ENCODE measurements at regions not wholly inside any gene's neighbourhood (a gene's known extent, or its start where the extent isn't known, plus 50 kb on each side); places are given as distances from the start of the nearest gene placed in this dataset.
A peak's percentile ranks its signal among the peaks of the same experiment; 100 is the strongest.

DNA sequence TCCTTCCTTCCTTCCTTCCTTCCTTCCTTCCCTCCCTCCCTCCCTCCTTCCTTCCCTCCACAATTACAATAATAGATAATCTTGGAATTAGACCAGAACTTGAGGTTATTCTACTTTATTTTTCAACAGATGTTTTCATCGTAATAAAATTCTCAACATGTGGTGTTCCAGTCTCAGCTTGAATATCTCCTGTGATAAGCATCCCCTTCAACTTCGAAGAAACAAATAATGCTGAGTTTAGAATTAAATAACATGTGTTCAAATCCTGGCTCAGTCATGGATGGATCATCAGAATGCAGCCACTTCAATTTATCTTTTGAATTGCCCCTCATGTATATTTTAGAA lies 91.4 kb upstream of the PAPPA start:
- no peak overlapping the region for H3K4me3 ChIP-seq (ENCODE audit: low read depth, low read length)
- DNase-seq (ENCODE audit: low read depth), result no peak
- TF ChIP-seq, protein P1, sequence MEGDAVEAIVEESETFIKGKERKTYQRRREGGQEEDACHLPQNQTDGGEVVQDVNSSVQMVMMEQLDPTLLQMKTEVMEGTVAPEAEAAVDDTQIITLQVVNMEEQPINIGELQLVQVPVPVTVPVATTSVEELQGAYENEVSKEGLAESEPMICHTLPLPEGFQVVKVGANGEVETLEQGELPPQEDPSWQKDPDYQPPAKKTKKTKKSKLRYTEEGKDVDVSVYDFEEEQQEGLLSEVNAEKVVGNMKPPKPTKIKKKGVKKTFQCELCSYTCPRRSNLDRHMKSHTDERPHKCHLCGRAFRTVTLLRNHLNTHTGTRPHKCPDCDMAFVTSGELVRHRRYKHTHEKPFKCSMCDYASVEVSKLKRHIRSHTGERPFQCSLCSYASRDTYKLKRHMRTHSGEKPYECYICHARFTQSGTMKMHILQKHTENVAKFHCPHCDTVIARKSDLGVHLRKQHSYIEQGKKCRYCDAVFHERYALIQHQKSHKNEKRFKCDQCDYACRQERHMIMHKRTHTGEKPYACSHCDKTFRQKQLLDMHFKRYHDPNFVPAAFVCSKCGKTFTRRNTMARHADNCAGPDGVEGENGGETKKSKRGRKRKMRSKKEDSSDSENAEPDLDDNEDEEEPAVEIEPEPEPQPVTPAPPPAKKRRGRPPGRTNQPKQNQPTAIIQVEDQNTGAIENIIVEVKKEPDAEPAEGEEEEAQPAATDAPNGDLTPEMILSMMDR (IDR thresholded peaks at IDR 0.05; ENCODE audit: insufficient read depth, low read depth, low read length), result no peak

- TF ChIP-seq, protein P1 (IDR thresholded peaks at IDR 0.05; ENCODE audit: insufficient read depth, low read depth, low read length), result no peak
- no peak overlapping the region for H3K4me3 ChIP-seq (ENCODE audit: low read depth, low read length)
- no peak for DNase-seq (ENCODE audit: low read depth)
Measured at GRCh38 chr9:116064970-116065369, 88.6 kb upstream of the PAPPA start.

GRCh38 chr9:116066221-116066620 lies 87.4 kb upstream of the PAPPA start:
- DNase-seq (ENCODE audit: low read depth), result peak; percentile 44
- no peak overlapping the region for H3K4me3 ChIP-seq (ENCODE audit: low read depth, low read length)
- TF ChIP-seq, protein P1 (IDR thresholded peaks at IDR 0.05; ENCODE audit: insufficient read depth, low read depth, low read length), result no peak

DNA sequence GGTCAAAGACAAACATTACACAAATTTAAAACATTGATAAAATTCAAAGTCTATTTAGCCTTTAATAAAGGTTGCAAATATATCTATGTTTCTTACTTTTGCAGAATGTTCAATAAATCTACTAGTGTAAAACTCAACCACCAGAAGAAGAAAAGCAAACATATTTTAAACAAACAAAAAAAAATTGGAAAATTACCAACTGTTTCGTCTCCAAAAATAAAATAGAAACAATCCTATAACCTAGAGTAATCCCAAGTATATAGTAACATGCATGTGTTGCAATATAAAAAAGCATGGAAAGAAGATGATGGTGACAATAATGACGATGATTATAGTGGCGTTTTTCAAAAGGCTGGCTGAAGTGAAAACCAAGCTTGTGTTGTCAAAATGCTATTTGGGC lies 86.0 kb upstream of the PAPPA start:
- TF ChIP-seq, protein P1 (IDR thresholded peaks at IDR 0.05; ENCODE audit: insufficient read depth, low read depth, low read length), result no peak
- no peak overlapping the region for H3K4me3 ChIP-seq (ENCODE audit: low read depth, low read length)
- DNase-seq (ENCODE audit: low read depth), result no peak

GRCh38 chr9:116070256-116070914 lies 83.2 kb upstream of the PAPPA start:
- no peak overlapping the region for H3K4me3 ChIP-seq (ENCODE audit: low read depth, low read length)
- TF ChIP-seq, protein P1 (IDR thresholded peaks at IDR 0.05; ENCODE audit: insufficient read depth, low read depth, low read length), result no peak
- peak; percentile 71 for DNase-seq (ENCODE audit: low read depth)

DNA sequence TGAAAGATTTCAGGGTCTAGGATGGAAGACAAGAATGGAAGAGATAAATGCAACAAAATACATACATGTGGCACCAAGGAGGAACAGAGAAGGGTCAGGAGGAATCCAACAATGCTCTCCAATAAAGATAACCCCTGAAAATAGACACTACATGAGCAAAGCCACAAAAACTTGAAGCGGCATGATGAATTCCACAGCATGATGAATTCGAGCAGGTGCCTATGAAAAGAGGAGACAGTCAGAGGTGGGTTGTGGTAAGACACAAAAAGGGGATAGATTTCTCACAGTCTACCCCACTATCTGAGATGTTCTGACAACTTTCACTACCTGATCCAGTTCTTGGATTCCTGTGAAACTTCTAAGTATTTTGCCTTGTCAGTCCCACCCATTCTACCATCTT lies 81.5 kb upstream of the PAPPA start:
- no peak overlapping the region for H3K4me3 ChIP-seq (ENCODE audit: low read depth, low read length)
- no peak for DNase-seq (ENCODE audit: low read depth)

More for the DNA sequence above, 81.5 kb upstream of the PAPPA start:
- TF ChIP-seq, protein P1 (IDR thresholded peaks at IDR 0.05; ENCODE audit: insufficient read depth, low read depth, low read length), result no peak
